ENCODE measurements at regions not wholly inside any gene's neighbourhood (a gene's known extent, or its start where the extent isn't known, plus 50 kb on each side); places are given as distances from the start of the nearest gene placed in this dataset.

- TF ChIP-seq CTCF (optimal IDR thresholded peaks at IDR 0.05 in 1 of 3, IDR thresholded peaks at IDR 0.05 in 1 of 3, conservative IDR thresholded peaks at IDR 0.05 in 1 of 3; ENCODE audit: extremely low read depth in 1 of 3, insufficient read depth in 2 of 3, low read length in 3 of 3) (no peak), EZH2 (IDR thresholded peaks at IDR 0.05; ENCODE audit: low read length) (no peak)
These were observed 136.0 kb downstream of the SLITRK2 start for GRCh38 chrX:145953628-145954027.

Measured in keratinocyte (primary cell).